GM21528 (cell line): ENCODE measurements at regions not wholly inside any gene's neighbourhood (a gene's known extent, or its start where the extent isn't known, plus 50 kb on each side); places are given as distances from the start of the nearest gene placed in this dataset.

Source experiments
- ATAC-seq: cut with Tn5 transposase; IDR thresholded peaks from one replicate; pipeline ENCODE4 v1.9.1; 2021; ENCODE audit warnings: mild to moderate bottlenecking, moderate library complexity; ENCODE audit not compliant: unreplicated experiment, low FRiP score

- ATAC-seq: no peak
These were observed 281.1 kb upstream of the POU3F3 start for GRCh38 chr2:104572834-104573233.

- no peak for ATAC-seq
These were observed 279.5 kb upstream of the POU3F3 start for GRCh38 chr2:104574367-104574766.

- ATAC-seq: no peak
These were observed 276.8 kb upstream of the POU3F3 start for GRCh38 chr2:104577143-104577542.

GRCh38 chr2:104582471-104582870 lies 271.4 kb upstream of the POU3F3 start:
- no peak for ATAC-seq

- ATAC-seq: no peak
These were observed 270.1 kb upstream of the POU3F3 start for GRCh38 chr2:104583811-104584210.

- ATAC-seq: no peak
These were observed 269.5 kb upstream of the POU3F3 start for GRCh38 chr2:104584393-104584792.

GRCh38 chr2:104595576-104595975 lies 258.3 kb upstream of the POU3F3 start:
- ATAC-seq: no peak

GRCh38 chr2:104597942-104598341 lies 256.0 kb upstream of the POU3F3 start:
- ATAC-seq: no peak

GRCh38 chr2:104598636-104599035 lies 255.3 kb upstream of the POU3F3 start:
- ATAC-seq: no peak

- ATAC-seq: no peak
These were observed 254.0 kb upstream of the POU3F3 start for GRCh38 chr2:104599787-104600510.

GRCh38 chr2:104606056-104606455 lies 247.9 kb upstream of the POU3F3 start:
- ATAC-seq: no peak

- ATAC-seq: no peak
These were observed 237.1 kb upstream of the POU3F3 start for GRCh38 chr2:104616856-104617255.

- ATAC-seq: no peak
These were observed 233.1 kb upstream of the POU3F3 start for GRCh38 chr2:104620801-104621200.

- ATAC-seq: no peak
These were observed 218.3 kb upstream of the POU3F3 start for GRCh38 chr2:104635608-104636007.

- no peak for ATAC-seq
These were observed 215.6 kb upstream of the POU3F3 start for GRCh38 chr2:104638190-104638858.

GRCh38 chr2:104638859-104639202 lies 215.1 kb upstream of the POU3F3 start:
- ATAC-seq: no peak

GRCh38 chr2:104641786-104642185 lies 212.1 kb upstream of the POU3F3 start:
- no peak for ATAC-seq

GRCh38 chr2:104648376-104648775 lies 205.5 kb upstream of the POU3F3 start:
- no peak for ATAC-seq

- no peak for ATAC-seq
These were observed 204.0 kb upstream of the POU3F3 start for GRCh38 chr2:104649866-104650265.

GRCh38 chr2:104650405-104650996 lies 203.4 kb upstream of the POU3F3 start:
- no peak for ATAC-seq

- ATAC-seq: no peak
These were observed 199.1 kb upstream of the POU3F3 start for GRCh38 chr2:104654811-104655210.
